ENCODE measurements at regions not wholly inside any gene's neighbourhood (a gene's known extent, or its start where the extent isn't known, plus 50 kb on each side); places are given as distances from the start of the nearest gene placed in this dataset.

DNA sequence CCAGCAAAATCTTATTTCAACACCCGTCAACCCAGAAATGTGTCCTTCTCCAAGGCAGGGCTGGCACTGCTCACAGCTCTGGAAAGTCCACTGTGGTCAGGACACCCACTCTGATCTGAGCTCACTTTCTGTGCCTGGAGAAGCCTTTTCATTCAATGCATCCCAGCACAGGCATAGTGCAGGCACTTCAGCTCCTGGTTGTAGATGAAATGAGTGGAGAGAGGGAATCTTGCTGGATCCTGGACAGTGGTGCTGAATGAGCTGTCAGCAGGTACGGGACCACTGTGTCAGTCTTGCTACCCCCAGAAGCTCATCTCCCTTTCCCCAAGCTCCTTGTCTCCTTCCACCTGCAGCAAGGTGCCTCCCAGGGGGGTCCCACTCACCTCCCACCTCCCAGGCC is 86.1 kb upstream of the SALL1 start:
- TF ChIP-seq, protein P1, sequence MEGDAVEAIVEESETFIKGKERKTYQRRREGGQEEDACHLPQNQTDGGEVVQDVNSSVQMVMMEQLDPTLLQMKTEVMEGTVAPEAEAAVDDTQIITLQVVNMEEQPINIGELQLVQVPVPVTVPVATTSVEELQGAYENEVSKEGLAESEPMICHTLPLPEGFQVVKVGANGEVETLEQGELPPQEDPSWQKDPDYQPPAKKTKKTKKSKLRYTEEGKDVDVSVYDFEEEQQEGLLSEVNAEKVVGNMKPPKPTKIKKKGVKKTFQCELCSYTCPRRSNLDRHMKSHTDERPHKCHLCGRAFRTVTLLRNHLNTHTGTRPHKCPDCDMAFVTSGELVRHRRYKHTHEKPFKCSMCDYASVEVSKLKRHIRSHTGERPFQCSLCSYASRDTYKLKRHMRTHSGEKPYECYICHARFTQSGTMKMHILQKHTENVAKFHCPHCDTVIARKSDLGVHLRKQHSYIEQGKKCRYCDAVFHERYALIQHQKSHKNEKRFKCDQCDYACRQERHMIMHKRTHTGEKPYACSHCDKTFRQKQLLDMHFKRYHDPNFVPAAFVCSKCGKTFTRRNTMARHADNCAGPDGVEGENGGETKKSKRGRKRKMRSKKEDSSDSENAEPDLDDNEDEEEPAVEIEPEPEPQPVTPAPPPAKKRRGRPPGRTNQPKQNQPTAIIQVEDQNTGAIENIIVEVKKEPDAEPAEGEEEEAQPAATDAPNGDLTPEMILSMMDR (IDR thresholded peaks at IDR 0.05) = no peak
- no peak for TF ChIP-seq POLR2A (IDR thresholded peaks at IDR 0.05)

Measured in uterus (tissue), 2 donors.